Islet of Langerhans (tissue), 1 donor: ENCODE measurements at regions not wholly inside any gene's neighbourhood (a gene's known extent, or its start where the extent isn't known, plus 50 kb on each side); places are given as distances from the start of the nearest gene placed in this dataset.
"Not testable (repeated sequence)": the region's sequence is repeated elsewhere in the genome, so short reads cannot be mapped to it uniquely, and the experiment has no call there.

ENCODE experiments used
- FAIRE-seq: peaks from one replicate; lab custom pipeline; 2011; peaks lifted over from hg19 to GRCh38; lab: Jason Lieb, UNC

GRCh38 chr7:81128011-81128410 is 209.2 kb upstream of the SEMA3C start:
- FAIRE-seq, result no peak

- FAIRE-seq, result no peak
Measured at GRCh38 chr7:81120803-81121202, 202.0 kb upstream of the SEMA3C start.

GRCh38 chr7:81120111-81120510 is 201.3 kb upstream of the SEMA3C start:
- FAIRE-seq, result no peak

- no peak for FAIRE-seq
Measured at GRCh38 chr7:81114633-81115032, 195.8 kb upstream of the SEMA3C start.

GRCh38 chr7:81112731-81113130 is 193.9 kb upstream of the SEMA3C start:
- FAIRE-seq, result no peak

- FAIRE-seq, result no peak
Measured at GRCh38 chr7:81111781-81112540, 193.1 kb upstream of the SEMA3C start.

GRCh38 chr7:81111358-81111757 is 192.5 kb upstream of the SEMA3C start:
- FAIRE-seq, result no peak

GRCh38 chr7:81110673-81111072 is 191.8 kb upstream of the SEMA3C start:
- no peak for FAIRE-seq

GRCh38 chr7:81098213-81098612 is 179.4 kb upstream of the SEMA3C start:
- no peak for FAIRE-seq

GRCh38 chr7:81094952-81095351 is 176.1 kb upstream of the SEMA3C start:
- no peak for FAIRE-seq

GRCh38 chr7:81081616-81082015 is 162.8 kb upstream of the SEMA3C start:
- FAIRE-seq, result no peak

- FAIRE-seq, result no peak
Measured at GRCh38 chr7:81080553-81080952, 161.7 kb upstream of the SEMA3C start.

- no peak for FAIRE-seq
Measured at GRCh38 chr7:81079746-81080145, 160.9 kb upstream of the SEMA3C start.

GRCh38 chr7:81075150-81075549 is 156.3 kb upstream of the SEMA3C start:
- no peak for FAIRE-seq

- no peak for FAIRE-seq
Measured at GRCh38 chr7:81074406-81074805, 155.6 kb upstream of the SEMA3C start.

GRCh38 chr7:81073931-81074251 is 155.0 kb upstream of the SEMA3C start:
- no peak for FAIRE-seq

- FAIRE-seq, result no peak
Measured at GRCh38 chr7:81070956-81071355, 152.1 kb upstream of the SEMA3C start.

- no peak for FAIRE-seq
Measured at GRCh38 chr7:81066797-81067196, 147.9 kb upstream of the SEMA3C start.

- no peak for FAIRE-seq
Measured at GRCh38 chr7:81064426-81064825, 145.6 kb upstream of the SEMA3C start.

- no peak for FAIRE-seq
Measured at GRCh38 chr7:81062755-81063154, 143.9 kb upstream of the SEMA3C start.

- FAIRE-seq, result not testable (repeated sequence)
Measured at GRCh38 chr7:81057469-81057868, 138.6 kb upstream of the SEMA3C start.

- no peak for FAIRE-seq
Measured at GRCh38 chr7:81053623-81054022, 134.8 kb upstream of the SEMA3C start.

GRCh38 chr7:81051811-81052413 is 133.1 kb upstream of the SEMA3C start:
- FAIRE-seq, result no peak

GRCh38 chr7:81045491-81046030 is 126.7 kb upstream of the SEMA3C start:
- no peak for FAIRE-seq
